PC-3 (cell line): ENCODE measurements at regions not wholly inside any gene's neighbourhood (a gene's known extent, or its start where the extent isn't known, plus 50 kb on each side); places are given as distances from the start of the nearest gene placed in this dataset.

Experiments
- EZH2 ChIP-seq: fragments of 300-600 bp; sonication (generic); IDR thresholded peaks from one replicate; pipeline ENCODE4 v1.6.1; 2017; ENCODE audit warnings: antibody characterized with exemption, mild to moderate bottlenecking, low read length; ENCODE audit not compliant: unreplicated experiment
- EZH2phosphoT487 ChIP-seq: fragments of 300-600 bp; sonication (generic); IDR thresholded peaks from 2 replicates; pipeline ENCODE4 v1.6.1; 2018; ENCODE audit warnings: mild to moderate bottlenecking, antibody characterized with exemption, low read length, borderline replicate concordance
- TF ChIP-seq, protein P1 (sequence below): fragments of 300-600 bp; sonication (generic); conservative IDR thresholded peaks from 2 replicates; pipeline ENCODE4 v1.5.1; 2017; ENCODE audit warnings: antibody characterized with exemption, low read depth, mild to moderate bottlenecking, low read length

DNA sequence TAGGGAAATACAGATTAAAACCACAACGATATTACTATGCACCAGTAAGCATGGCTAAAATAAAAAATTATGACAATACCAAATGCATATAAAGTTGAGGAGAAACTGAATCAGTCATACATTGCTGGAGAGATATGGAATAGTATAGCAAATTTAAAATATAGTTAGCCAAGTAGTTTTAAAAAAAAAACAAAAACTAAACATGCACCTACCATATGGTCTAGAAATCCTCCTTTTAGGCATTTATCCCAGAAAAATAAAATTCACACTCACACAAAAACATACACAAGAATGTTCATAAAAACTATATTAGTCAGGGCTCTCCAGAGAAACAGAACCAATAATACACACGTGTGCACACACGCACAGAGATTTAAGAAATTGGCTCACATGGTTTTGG lies 175.8 kb downstream of the IPMK start:
- TF ChIP-seq, protein P1, sequence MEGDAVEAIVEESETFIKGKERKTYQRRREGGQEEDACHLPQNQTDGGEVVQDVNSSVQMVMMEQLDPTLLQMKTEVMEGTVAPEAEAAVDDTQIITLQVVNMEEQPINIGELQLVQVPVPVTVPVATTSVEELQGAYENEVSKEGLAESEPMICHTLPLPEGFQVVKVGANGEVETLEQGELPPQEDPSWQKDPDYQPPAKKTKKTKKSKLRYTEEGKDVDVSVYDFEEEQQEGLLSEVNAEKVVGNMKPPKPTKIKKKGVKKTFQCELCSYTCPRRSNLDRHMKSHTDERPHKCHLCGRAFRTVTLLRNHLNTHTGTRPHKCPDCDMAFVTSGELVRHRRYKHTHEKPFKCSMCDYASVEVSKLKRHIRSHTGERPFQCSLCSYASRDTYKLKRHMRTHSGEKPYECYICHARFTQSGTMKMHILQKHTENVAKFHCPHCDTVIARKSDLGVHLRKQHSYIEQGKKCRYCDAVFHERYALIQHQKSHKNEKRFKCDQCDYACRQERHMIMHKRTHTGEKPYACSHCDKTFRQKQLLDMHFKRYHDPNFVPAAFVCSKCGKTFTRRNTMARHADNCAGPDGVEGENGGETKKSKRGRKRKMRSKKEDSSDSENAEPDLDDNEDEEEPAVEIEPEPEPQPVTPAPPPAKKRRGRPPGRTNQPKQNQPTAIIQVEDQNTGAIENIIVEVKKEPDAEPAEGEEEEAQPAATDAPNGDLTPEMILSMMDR = no peak
- TF ChIP-seq EZH2phosphoT487 (no peak), EZH2 (no peak)
